ENCODE measurements at regions not wholly inside any gene's neighbourhood (a gene's known extent, or its start where the extent isn't known, plus 50 kb on each side); places are given as distances from the start of the nearest gene placed in this dataset.

DNA sequence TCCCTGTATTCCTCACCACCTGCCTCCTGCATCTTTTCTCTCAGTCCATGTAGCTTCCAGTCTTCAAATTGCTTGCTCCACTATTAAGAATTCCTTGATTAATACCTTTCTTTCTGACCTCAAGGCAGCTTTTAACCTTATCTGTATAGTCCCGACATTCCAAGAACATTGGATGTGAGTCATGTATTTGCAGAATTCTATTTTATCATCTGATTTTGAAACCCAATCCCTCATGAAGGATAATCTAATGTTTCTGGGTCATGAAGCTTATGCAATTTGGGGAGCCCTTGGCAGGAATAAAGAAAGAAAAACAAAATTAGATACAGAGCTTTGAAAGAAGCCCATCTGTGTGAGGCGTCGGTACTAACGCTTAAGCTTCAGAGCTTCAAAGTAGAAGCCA lies 63.4 kb upstream of the CCND2 start:
- no peaks in the 10 kb centered on the region for H3K27me3 ChIP-seq (ENCODE audit: low read depth)
- no peaks in the 10 kb centered on the region for H3K36me3 ChIP-seq
- peaks cover 4% of the 10 kb centered on the region for H3K4me1 ChIP-seq
- DNase-seq, result no peak
- H3K9me3 ChIP-seq, result no peaks in the 10 kb centered on the region
- H3K27ac ChIP-seq, result no peak overlapping the region
- TF ChIP-seq, protein P1, sequence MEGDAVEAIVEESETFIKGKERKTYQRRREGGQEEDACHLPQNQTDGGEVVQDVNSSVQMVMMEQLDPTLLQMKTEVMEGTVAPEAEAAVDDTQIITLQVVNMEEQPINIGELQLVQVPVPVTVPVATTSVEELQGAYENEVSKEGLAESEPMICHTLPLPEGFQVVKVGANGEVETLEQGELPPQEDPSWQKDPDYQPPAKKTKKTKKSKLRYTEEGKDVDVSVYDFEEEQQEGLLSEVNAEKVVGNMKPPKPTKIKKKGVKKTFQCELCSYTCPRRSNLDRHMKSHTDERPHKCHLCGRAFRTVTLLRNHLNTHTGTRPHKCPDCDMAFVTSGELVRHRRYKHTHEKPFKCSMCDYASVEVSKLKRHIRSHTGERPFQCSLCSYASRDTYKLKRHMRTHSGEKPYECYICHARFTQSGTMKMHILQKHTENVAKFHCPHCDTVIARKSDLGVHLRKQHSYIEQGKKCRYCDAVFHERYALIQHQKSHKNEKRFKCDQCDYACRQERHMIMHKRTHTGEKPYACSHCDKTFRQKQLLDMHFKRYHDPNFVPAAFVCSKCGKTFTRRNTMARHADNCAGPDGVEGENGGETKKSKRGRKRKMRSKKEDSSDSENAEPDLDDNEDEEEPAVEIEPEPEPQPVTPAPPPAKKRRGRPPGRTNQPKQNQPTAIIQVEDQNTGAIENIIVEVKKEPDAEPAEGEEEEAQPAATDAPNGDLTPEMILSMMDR (IDR thresholded peaks at IDR 0.05), result no peak
- ATAC-seq, result no peak
- H3K4me3 ChIP-seq, result no peak overlapping the region
- intact Hi-C loops (cut with DNase I), result no loop called here

DNA sequence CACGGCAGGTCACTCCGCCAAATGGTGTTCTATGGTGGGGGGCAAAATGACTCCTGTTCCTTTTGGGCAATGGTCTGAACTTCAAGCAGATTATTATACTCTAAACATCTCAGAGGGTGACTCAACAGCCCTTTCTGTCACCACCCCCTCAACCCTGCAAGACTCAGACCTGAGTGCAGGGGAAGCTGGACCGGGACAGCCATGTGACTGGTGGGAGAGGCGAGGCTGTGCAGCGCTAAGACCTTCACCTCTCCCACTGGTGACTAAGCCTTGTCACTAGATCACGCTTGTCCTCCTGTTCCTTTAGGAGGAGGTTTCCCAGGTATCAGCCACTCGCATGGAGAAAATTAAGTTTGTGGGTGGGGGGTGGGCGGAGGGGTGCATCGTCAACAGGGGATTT lies 67.1 kb upstream of the CCND2 start:
- DNase-seq (no peak), ATAC-seq (no peak)
- H3K27ac ChIP-seq, result no peak overlapping the region
- no peaks in the 10 kb centered on the region for H3K36me3 ChIP-seq
- no peak overlapping the region for H3K4me3 ChIP-seq
- H3K9me3 ChIP-seq, result no peaks in the 10 kb centered on the region
- no peaks in the 10 kb centered on the region for H3K4me1 ChIP-seq
- intact Hi-C loops (cut with DNase I), result no loop called here
- TF ChIP-seq, protein P1 (IDR thresholded peaks at IDR 0.05), result no peak
- H3K27me3 ChIP-seq (ENCODE audit: low read depth), result no peaks in the 10 kb centered on the region

DNA sequence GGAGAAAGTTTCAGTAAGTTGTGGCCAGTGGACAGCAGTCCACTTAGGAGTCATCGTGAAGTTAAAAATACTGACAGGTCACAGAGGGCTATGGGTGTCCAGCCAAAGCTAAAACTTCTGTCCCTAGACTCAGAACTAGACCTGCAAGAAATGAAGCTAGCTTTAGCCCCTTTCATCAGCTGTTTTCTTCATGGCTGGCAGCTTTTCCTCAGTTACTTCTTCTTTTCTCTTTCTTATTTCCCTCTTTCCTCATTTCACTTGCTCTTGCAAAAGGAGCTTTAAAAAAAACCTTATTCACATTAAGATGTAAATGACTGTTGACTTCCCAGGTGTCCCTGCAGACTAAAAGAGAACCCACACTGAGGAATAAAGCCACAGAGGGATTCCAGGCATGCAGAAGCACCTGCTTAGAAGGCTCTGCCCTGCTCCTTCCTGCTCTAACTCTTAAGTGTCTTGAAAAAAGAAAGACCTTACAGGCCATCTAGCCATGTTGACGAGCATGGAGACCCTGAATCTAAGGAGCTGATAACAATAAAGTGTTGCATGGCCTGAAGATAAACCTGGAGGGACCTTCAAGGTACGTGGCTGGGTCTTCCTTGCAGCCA lies 69.7 kb upstream of the CCND2 start:
- no peak overlapping the region for H3K27ac ChIP-seq
- no peak overlapping the region for H3K4me3 ChIP-seq
- TF ChIP-seq, protein P1 (IDR thresholded peaks at IDR 0.05), result no peak
- DNase-seq, result no peak
- H3K4me1 ChIP-seq, result no peaks in the 10 kb centered on the region
- intact Hi-C loops (cut with DNase I), result no loop called here
- H3K27me3 ChIP-seq (ENCODE audit: low read depth), result no peaks in the 10 kb centered on the region
- no peak for ATAC-seq
- no peaks in the 10 kb centered on the region for H3K9me3 ChIP-seq
- H3K36me3 ChIP-seq, result no peaks in the 10 kb centered on the region

DNA sequence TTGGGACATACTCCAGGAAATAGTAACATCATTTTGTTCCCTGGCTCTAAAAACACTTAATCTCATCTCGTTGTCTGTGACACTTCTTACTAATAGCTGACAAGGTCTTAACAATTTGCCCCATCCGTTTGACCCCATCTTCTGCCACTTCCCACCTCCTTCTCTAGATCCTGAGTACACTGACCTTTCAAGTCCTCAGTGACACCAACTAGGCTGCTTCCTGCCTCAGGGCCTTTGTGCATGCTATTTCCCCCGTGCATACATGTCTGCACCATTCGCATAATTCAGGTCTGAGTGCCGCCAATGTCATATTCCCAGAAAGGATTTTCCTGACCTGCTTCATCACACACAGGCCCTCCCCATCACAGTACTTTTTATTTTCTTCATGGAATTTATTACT lies 70.6 kb upstream of the CCND2 start:
- Histone ChIP-seq H3K27me3 (ENCODE audit: low read depth) (no peaks in the 10 kb centered on the region), H3K36me3 (no peaks in the 10 kb centered on the region), H3K4me3 (no peak overlapping the region), H3K4me1 (no peaks in the 10 kb centered on the region), H3K27ac (no peak overlapping the region), H3K9me3 (no peaks in the 10 kb centered on the region)
- intact Hi-C loops (cut with DNase I), result no loop called here
- TF ChIP-seq, protein P1 (IDR thresholded peaks at IDR 0.05), result no peak
- no peak for DNase-seq
- no peak for ATAC-seq

DNA sequence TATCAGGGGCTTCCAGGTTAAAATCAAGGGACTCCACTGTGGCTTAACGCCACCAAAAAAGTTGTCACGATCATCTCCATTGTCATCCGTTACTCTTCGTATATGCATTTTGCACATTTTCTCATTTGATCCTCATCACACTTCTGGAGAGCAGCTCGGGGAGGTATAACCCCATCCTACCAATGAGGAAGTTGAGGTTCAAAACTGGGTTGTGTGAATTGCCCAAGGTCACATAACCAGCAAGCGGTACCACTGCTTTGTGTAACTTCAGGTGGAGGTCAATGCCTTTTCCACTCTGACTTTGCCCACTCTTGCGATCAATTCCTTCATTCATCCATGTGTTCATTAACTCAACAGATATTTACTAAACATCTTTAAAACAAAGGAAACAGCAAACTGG lies 71.1 kb upstream of the CCND2 start:
- Histone ChIP-seq H3K27ac (no peak overlapping the region), H3K4me1 (no peaks in the 10 kb centered on the region), H3K27me3 (ENCODE audit: low read depth) (no peaks in the 10 kb centered on the region), H3K4me3 (no peak overlapping the region), H3K36me3 (no peaks in the 10 kb centered on the region), H3K9me3 (no peaks in the 10 kb centered on the region)
- DNase-seq (no peak), ATAC-seq (no peak)
- TF ChIP-seq, protein P1 (IDR thresholded peaks at IDR 0.05), result no peak
- intact Hi-C loops (cut with DNase I), result no loop called here
